ENCODE measurements at regions not wholly inside any gene's neighbourhood (a gene's known extent, or its start where the extent isn't known, plus 50 kb on each side); places are given as distances from the start of the nearest gene placed in this dataset.

DNA sequence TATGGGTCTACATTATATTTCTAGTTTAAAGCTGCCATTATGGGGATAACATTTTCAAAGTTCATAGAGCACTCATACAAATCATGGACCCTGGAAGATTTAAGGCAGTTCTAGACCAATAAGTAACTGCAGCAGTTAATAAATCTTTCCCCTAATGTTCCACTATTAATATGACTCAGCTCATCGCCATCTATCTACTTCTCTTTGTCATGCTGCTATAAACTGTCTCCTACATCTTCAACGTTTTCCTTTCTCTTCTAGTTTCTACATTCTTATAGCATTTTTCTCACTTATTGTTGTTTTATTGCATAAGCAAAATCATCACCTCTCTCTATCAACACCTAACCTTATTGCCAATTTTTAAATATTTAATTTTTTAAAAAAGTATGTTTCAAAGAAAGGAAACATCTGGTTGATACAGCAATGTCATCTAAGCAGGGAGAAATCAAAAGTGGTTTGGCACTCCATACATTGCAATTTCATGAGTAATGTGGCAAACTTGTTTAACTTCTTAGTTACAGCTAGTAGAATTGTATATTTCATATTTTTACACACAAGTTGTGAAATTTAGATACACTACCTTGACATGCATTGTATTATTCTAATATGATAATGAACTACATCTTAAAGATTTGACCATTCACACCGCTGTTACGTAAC lies 1500.4 kb upstream of the MIR17HG start:
- ATAC-seq (ENCODE audit: low read depth): no peak
- Mint-ChIP-seq H3K4me1 (no peaks in the 10 kb centered on the region), H3K4me3 (no peak overlapping the region), H3K27me3 (no peaks in the 10 kb centered on the region), H3K27ac (no peak overlapping the region), H3K9me3 (peaks cover 7% of the 10 kb centered on the region), H3K36me3 (no peaks in the 10 kb centered on the region)
- POLR2A ChIA-PET: no interaction called here
- DNase-seq: no peak

DNA sequence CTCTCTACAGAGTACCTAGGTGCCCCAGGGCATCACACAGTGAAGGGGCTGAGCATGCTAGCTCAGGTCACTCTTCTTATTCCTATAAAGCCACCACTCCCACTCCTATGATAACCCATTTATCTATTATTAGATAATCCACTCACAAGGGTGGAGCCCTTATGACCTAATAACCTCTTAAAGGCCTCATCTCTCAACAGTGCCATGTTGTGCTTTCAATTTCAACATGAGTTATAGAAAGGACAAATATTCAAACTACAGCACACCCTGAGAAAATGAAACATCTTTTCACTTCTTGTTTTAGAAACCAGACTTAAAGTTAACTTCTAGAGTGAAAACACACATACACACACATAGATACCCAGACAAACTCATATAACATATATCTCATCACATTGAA lies 1494.9 kb upstream of the MIR17HG start:
- Mint-ChIP-seq H3K4me1 (no peaks in the 10 kb centered on the region), H3K36me3 (no peaks in the 10 kb centered on the region), H3K9me3 (peaks cover 1% of the 10 kb centered on the region), H3K27ac (no peak overlapping the region), H3K27me3 (no peaks in the 10 kb centered on the region), H3K4me3 (no peak overlapping the region)
- POLR2A ChIA-PET: no interaction called here
- DNase-seq: no peak
- ATAC-seq (ENCODE audit: low read depth): no peak

DNA sequence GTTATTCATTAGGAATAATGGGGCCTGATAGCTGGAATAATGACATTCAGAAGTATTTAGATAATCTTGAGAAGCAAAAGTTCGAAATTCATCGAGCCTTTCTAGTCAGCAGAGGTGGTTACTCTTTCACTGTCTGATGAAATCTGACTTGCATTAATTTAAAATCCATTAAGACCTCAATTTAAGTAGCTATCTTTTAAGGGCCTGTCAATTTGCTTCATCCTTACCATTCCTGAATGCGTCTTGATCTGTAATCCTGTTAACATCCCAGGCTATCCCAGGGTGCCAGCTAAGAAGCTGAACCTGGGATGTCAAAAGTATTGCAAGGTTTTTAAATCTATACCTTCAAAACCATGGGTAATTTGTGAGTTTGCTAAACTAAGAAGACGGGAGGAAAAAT lies 1491.0 kb upstream of the MIR17HG start:
- H3K9me3 Mint-ChIP-seq: peaks cover under 1% of the 10 kb centered on the region
- no peaks in the 10 kb centered on the region for H3K27me3 Mint-ChIP-seq
- H3K4me3 Mint-ChIP-seq: no peak overlapping the region
- ATAC-seq (ENCODE audit: low read depth) (no peak), DNase-seq (no peak)
- POLR2A ChIA-PET: no interaction called here
- H3K4me1 Mint-ChIP-seq: no peaks in the 10 kb centered on the region
- H3K36me3 Mint-ChIP-seq: no peaks in the 10 kb centered on the region
- H3K27ac Mint-ChIP-seq: no peak overlapping the region

DNA sequence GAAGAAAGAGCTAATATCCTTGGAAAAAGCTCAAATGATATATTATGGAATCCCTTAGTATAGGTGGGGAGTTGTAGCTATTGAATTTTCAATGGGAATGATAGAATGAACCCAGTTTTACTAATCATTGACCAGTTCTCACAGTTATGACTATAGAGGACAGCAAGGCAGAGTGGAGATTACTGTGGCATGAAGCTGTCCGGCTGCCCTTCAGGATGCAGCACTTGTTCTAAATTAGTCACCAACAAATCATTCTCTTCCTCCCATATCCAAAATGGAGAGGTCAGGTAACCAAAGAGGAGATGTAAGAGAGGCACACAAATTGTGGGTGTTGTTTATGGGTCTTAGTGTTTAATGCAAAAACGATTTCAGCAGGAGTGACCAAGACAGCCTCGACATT lies 1490.0 kb upstream of the MIR17HG start:
- ATAC-seq (ENCODE audit: low read depth) (no peak), DNase-seq (no peak)
- no peaks in the 10 kb centered on the region for H3K4me1 Mint-ChIP-seq
- peaks cover 3% of the 10 kb centered on the region for H3K9me3 Mint-ChIP-seq
- no peaks in the 10 kb centered on the region for H3K36me3 Mint-ChIP-seq
- no peak overlapping the region for H3K4me3 Mint-ChIP-seq
- H3K27me3 Mint-ChIP-seq: no peaks in the 10 kb centered on the region
- no peak overlapping the region for H3K27ac Mint-ChIP-seq
- POLR2A ChIA-PET: no interaction called here

DNA sequence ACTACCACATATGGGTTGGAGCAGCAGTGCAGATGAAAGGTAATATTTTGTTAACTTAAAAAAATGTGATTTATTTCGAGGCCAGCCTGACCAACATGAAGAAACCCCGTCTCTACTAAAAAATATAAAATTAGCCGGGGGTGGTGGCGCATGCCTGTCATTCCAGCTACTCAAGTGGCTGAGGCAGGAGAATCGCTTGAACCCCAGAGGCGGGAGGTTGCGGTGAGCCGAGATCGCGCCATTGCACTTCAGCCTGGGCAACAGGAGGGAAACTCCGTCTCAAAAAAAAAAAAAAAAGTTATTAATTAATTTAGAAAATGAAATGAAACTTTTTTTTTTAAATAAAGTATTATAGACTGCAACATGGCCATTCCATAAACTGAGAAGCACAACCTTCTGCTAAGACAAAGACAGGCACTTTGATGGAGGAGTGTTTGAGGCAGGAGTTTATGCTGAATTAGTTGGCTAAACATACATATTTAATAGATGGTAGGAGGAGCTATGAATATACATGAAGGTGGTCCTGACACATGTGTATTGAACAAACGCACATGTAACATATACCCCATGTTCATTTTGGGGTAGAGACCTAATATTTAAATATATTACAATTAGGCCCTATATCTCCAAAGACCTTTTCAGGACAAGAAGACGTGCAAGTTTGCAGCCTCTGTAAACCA lies 1485.3 kb upstream of the MIR17HG start:
- Mint-ChIP-seq H3K36me3 (no peaks in the 10 kb centered on the region), H3K27ac (no peak overlapping the region), H3K4me3 (no peak overlapping the region), H3K9me3 (peaks cover 11% of the 10 kb centered on the region), H3K4me1 (no peaks in the 10 kb centered on the region), H3K27me3 (no peaks in the 10 kb centered on the region)
- POLR2A ChIA-PET: no interaction called here
- ATAC-seq (ENCODE audit: low read depth) (no peak), DNase-seq (no peak)

DNA sequence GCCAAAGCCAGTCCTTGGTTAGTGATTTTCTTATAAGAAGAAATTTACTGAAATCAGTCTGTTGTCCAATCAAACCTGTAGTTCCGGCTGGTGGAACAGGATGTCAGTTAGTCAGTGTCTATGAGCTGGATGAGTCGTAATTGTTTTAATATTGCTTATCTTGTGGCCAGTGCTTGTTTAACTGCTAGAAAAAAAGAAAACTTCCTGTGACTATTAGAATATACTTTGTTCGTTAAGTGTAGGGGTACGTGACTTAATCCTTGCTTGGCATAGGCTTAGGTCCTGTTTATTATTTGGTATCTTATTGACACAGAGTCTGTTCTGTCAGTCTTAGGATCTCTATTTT lies 1484.8 kb upstream of the MIR17HG start:
- DNase-seq: no peak
- POLR2A ChIA-PET: no interaction called here
- Mint-ChIP-seq H3K36me3 (no peaks in the 10 kb centered on the region), H3K4me1 (no peaks in the 10 kb centered on the region), H3K27me3 (no peaks in the 10 kb centered on the region), H3K27ac (no peak overlapping the region), H3K9me3 (peaks cover 15% of the 10 kb centered on the region), H3K4me3 (no peak overlapping the region)
- ATAC-seq (ENCODE audit: low read depth): no peak

DNA sequence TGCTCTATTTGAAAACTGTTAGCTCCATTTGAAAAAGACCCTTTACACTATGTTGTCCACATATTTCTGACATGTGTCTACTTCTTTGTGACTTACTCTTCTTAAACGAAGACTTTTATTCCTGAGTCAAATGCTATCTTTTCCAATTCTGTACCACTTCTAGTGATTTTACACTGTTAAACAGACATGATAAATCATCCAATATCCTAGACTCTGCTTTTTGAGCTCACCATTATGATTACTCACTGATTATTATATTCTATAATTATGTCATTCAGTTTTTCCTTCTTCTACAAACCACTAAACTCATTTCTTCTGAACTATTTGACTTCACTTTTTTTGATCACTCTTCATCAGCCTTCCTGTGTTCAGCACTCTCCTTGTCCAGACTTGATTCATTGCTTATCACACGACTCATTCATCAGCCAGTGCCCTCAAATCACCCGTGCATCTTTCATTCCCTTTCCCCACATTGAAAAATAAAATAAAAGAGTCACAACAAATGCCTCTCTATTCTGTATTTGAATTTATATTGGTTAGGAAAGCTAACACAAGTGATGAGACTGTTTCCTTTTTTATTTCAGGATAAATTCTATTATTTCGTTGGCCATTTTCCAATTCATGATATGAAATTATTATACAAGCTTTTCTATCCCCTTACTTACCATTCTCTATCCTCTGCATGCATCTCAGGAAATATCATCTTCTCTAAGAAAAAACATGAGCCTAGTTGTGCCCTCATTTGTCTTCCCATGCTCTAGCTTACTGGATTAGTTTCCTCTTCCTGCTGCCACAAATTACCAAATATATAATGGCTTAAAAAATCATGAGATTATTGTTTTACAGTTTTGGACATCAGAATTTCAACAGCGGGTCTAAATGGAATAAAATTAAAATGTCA lies 1482.1 kb upstream of the MIR17HG start:
- H3K4me1 Mint-ChIP-seq: no peaks in the 10 kb centered on the region
- H3K27me3 Mint-ChIP-seq: no peaks in the 10 kb centered on the region
- no peak overlapping the region for H3K4me3 Mint-ChIP-seq
- ATAC-seq (ENCODE audit: low read depth) (no peak), DNase-seq (no peak)
- H3K27ac Mint-ChIP-seq: no peak overlapping the region
- H3K36me3 Mint-ChIP-seq: no peaks in the 10 kb centered on the region
- POLR2A ChIA-PET: no interaction called here
- H3K9me3 Mint-ChIP-seq: peaks cover 16% of the 10 kb centered on the region

DNA sequence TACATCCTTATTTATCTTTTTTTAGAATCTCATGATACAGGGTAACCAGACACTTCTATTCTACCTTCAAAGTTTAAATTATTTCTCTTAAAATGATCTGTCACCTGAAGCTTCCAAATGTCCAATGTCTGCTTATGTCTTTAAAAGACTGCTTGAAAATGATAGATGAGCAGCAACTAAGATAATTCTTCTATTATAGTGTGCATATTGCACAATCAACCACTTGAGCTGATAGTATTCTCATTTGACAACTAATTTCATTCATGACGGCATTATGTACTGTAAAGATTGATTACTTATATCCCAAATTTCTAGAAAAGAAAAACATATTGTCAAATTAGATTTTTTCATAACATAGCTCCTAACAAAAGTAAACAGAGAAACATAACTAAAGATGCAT lies 1478.2 kb upstream of the MIR17HG start:
- POLR2A ChIA-PET: no interaction called here
- no peaks in the 10 kb centered on the region for H3K4me1 Mint-ChIP-seq
- H3K36me3 Mint-ChIP-seq: no peaks in the 10 kb centered on the region
- H3K4me3 Mint-ChIP-seq: no peak overlapping the region
- no peak overlapping the region for H3K27ac Mint-ChIP-seq
- DNase-seq (no peak), ATAC-seq (ENCODE audit: low read depth) (no peak)
- no peaks in the 10 kb centered on the region for H3K27me3 Mint-ChIP-seq
- H3K9me3 Mint-ChIP-seq: peaks cover 10% of the 10 kb centered on the region

DNA sequence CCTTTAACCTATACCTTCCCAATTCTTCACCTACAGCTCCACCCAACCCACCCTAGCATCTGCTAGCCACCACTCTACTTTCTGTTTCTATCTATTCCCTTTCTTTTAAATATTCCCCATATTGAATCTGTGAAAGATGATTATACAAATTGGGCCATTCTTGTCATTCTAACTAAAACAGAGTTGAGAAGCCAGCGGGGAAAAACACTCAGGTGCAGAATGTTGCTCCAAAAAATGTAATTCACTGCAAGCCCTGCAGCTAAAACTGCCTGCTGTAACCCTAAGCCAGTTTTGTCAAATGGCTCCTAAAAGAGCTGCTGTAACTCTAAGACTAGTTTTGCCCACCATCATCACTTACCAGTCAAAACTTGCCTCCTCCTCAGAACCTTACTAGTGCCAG lies 1468.6 kb upstream of the MIR17HG start:
- H3K27me3 Mint-ChIP-seq: no peaks in the 10 kb centered on the region
- H3K4me1 Mint-ChIP-seq: no peaks in the 10 kb centered on the region
- no peak overlapping the region for H3K27ac Mint-ChIP-seq
- POLR2A ChIA-PET: no interaction called here
- no peak for ATAC-seq (ENCODE audit: low read depth)
- no peaks in the 10 kb centered on the region for H3K36me3 Mint-ChIP-seq
- no peak overlapping the region for H3K4me3 Mint-ChIP-seq
- H3K9me3 Mint-ChIP-seq: peaks cover 1% of the 10 kb centered on the region
- no peak for DNase-seq

DNA sequence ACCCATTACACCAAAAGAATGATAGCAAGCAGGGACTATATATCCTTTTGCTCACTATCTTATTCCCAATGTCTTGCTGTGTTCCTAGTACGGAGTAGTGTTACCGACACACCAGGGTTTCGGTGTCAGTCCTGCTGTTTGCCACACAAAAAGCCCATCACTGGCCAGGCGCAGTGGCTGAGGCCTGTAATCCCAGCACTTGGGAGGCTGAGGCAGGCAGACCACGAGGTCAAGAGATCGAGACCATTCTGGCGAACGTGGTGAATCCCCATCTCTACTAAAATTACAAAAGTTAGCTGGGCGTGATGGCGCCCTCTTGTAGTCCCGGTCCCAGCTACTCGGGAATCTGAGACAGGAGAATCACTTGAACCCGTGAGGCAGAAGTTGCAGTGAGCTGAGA lies 1467.3 kb upstream of the MIR17HG start:
- Mint-ChIP-seq H3K9me3 (peaks cover 1% of the 10 kb centered on the region), H3K27ac (no peak overlapping the region), H3K27me3 (no peaks in the 10 kb centered on the region), H3K4me1 (no peaks in the 10 kb centered on the region), H3K36me3 (no peaks in the 10 kb centered on the region), H3K4me3 (no peak overlapping the region)
- DNase-seq (no peak), ATAC-seq (ENCODE audit: low read depth) (no peak)
- POLR2A ChIA-PET: no interaction called here

DNA sequence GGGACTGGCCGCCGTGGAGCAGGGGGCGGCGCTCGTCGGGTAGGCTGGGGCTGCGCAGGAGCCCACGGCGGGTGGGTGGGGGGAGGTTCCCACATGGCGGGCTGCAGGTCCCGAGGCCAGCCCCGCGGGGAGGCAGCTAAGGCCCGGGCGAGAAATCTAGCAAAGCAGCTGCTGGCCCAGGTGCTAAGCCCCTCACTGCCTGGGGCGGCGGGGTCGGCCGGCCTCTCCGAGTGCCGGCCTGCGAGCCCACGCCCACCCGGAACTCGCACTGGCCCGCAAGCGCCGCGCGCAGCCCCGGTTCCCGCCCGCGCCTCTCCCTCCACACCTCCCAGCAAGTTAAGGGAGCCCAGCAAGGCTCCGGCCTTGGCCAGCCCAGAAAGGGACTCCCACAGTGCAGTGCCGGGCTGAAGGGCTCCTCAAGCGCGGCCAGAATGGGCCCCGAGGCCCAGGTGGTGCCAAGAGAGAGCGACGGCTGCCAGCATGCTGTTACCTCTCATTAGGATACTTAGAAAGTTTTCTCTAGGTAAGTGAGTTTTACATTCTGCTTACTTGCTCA lies 1463.5 kb upstream of the MIR17HG start:
- no peaks in the 10 kb centered on the region for H3K27me3 Mint-ChIP-seq
- H3K4me3 Mint-ChIP-seq: no peak overlapping the region
- H3K36me3 Mint-ChIP-seq: no peaks in the 10 kb centered on the region
- DNase-seq: no peak
- H3K27ac Mint-ChIP-seq: no peak overlapping the region
- POLR2A ChIA-PET: no interaction called here
- ATAC-seq (ENCODE audit: low read depth): no peak
- peaks cover 3% of the 10 kb centered on the region for H3K9me3 Mint-ChIP-seq
- H3K4me1 Mint-ChIP-seq: no peaks in the 10 kb centered on the region

DNA sequence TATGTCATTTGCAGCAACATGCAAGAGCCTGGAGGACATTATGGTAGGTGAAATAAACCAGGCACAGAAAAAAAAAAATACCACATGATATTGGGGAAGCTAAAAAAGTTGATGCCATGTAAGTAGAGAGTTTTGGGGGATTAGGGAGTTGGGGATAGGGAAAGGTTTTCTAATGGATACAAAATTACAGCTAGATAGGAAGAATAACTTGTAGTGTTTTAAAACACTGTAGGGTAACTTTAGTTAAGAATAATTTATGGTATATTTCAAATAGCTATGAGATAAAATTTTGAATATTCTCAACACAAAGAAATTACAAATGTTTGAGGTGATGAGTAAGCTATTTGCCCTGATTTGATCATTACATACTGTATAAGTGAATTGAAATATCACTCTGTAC lies 1456.7 kb upstream of the MIR17HG start:
- ATAC-seq (ENCODE audit: low read depth) (no peak), DNase-seq (no peak)
- Mint-ChIP-seq H3K4me3 (no peak overlapping the region), H3K4me1 (no peaks in the 10 kb centered on the region), H3K36me3 (no peaks in the 10 kb centered on the region), H3K9me3 (peaks cover 2% of the 10 kb centered on the region), H3K27ac (no peak overlapping the region), H3K27me3 (no peaks in the 10 kb centered on the region)
- POLR2A ChIA-PET: no interaction called here

DNA sequence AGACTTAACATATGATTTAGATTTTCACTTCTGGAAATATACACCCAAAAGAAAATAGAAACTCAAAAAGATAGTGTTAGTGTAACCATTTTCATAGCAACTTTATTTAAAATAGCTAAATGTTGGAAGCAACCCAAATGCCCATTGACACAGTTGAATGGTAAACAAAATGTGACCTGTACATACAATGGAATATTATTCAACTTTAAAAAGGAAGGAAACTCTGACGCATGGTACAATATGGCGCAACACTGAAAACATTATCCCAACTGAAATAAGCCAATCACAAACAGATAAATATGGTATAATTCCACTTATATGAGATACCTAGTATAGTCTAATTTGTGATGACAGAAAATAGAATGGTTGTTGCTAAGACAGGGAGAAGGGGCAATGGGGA lies 1456.1 kb upstream of the MIR17HG start:
- no peaks in the 10 kb centered on the region for H3K36me3 Mint-ChIP-seq
- no peaks in the 10 kb centered on the region for H3K27me3 Mint-ChIP-seq
- H3K4me3 Mint-ChIP-seq: no peak overlapping the region
- POLR2A ChIA-PET: no interaction called here
- ATAC-seq (ENCODE audit: low read depth): no peak
- H3K9me3 Mint-ChIP-seq: peaks cover 2% of the 10 kb centered on the region
- no peak for DNase-seq
- H3K27ac Mint-ChIP-seq: no peak overlapping the region
- no peaks in the 10 kb centered on the region for H3K4me1 Mint-ChIP-seq

DNA sequence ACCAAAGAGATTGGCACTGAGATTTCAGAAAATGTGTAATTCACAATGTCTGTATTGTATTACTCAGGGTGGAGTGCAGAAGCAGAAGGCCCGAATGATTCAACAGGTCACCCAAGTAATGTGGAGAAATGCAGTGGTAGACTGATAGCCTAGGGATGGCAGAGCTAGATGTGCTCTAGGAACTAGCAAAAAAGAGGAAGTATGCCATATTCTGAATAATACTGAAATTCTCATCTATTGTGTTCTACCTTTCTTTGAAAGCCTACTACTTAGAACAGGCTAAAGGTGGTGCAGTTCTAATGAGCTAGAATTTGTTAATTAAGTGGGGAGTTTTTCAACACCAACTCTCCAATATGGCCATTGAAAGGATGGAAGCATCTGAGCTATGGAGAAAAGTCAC lies 1449.8 kb upstream of the MIR17HG start:
- Mint-ChIP-seq H3K27ac (no peak overlapping the region), H3K27me3 (no peaks in the 10 kb centered on the region), H3K4me1 (no peaks in the 10 kb centered on the region), H3K4me3 (no peak overlapping the region), H3K36me3 (no peaks in the 10 kb centered on the region), H3K9me3 (no peaks in the 10 kb centered on the region)
- POLR2A ChIA-PET: no interaction called here
- ATAC-seq (ENCODE audit: low read depth) (no peak), DNase-seq (no peak)
